HEK293T (cell line): ENCODE measurements at regions not wholly inside any gene's neighbourhood (a gene's known extent, or its start where the extent isn't known, plus 50 kb on each side); places are given as distances from the start of the nearest gene placed in this dataset.

Source experiments
- BHLHE40 ChIP-seq: fragments of 450-650 bp; IDR thresholded peaks from 2 replicates; pipeline ENCODE4 v1.6.1; 2016; ENCODE audit warnings: mild to moderate bottlenecking, moderate library complexity, borderline replicate concordance
- CTBP1 ChIP-seq: fragments of 450-650 bp; IDR thresholded peaks from 2 replicates; pipeline ENCODE4 v1.6.1; 2016; ENCODE audit warnings: borderline replicate concordance
- ELF4 ChIP-seq: fragments of 450-650 bp; IDR thresholded peaks from 2 replicates; pipeline ENCODE4 v1.6.1; 2017; ENCODE audit warnings: antibody characterized with exemption
- FOXA1 ChIP-seq: fragments of 450-650 bp; IDR thresholded peaks from 2 replicates; pipeline ENCODE4 v1.6.1; 2016; ENCODE audit warnings: mild to moderate bottlenecking
- FOXK2 ChIP-seq: fragments of 450-650 bp; IDR thresholded peaks from 2 replicates; pipeline ENCODE4 v1.6.1; 2016; ENCODE audit warnings: mild to moderate bottlenecking
- FOXM1 ChIP-seq: fragments of 450-650 bp; IDR thresholded peaks from 2 replicates; pipeline ENCODE4 v1.6.1; 2017; ENCODE audit warnings: mild to moderate bottlenecking, borderline replicate concordance
- HDGF ChIP-seq: fragments of 450-650 bp; IDR thresholded peaks from 2 replicates; pipeline ENCODE4 v1.6.1; 2017; ENCODE audit warnings: antibody characterized with exemption, borderline replicate concordance
- LEF1 ChIP-seq: fragments of 450-650 bp; IDR thresholded peaks from 2 replicates; pipeline ENCODE4 v1.6.1; 2017; ENCODE audit warnings: mild to moderate bottlenecking, borderline replicate concordance
- NFRKB ChIP-seq: fragments of 450-650 bp; IDR thresholded peaks from 2 replicates; pipeline ENCODE4 v1.6.1; 2016; ENCODE audit warnings: mild to moderate bottlenecking, moderate library complexity
- PKNOX1 ChIP-seq: fragments of 450-650 bp; IDR thresholded peaks from 2 replicates; pipeline ENCODE4 v1.6.1; 2016
- SP1 ChIP-seq: fragments of 450-650 bp; IDR thresholded peaks from 2 replicates; pipeline ENCODE4 v1.6.1; 2017
- SUZ12 ChIP-seq: fragments of 450-650 bp; IDR thresholded peaks from 2 replicates; pipeline ENCODE4 v1.6.1; 2016; ENCODE audit warnings: mild to moderate bottlenecking
- TARDBP ChIP-seq: fragments of 450-650 bp; IDR thresholded peaks from 2 replicates; pipeline ENCODE4 v1.6.1; 2016
- ZNF384 ChIP-seq: fragments of 450-650 bp; IDR thresholded peaks from 2 replicates; pipeline ENCODE4 v1.6.1; 2016

GRCh38 chr5:66252849-66253248 lies 108.7 kb downstream of the SREK1 start:
- TF ChIP-seq HDGF (no peak), LEF1 (no peak), NFRKB (no peak), SUZ12 (no peak), CTBP1 (no peak), FOXM1 (no peak), FOXA1 (no peak), SP1 (no peak), TARDBP (no peak), ELF4 (no peak), ZNF384 (no peak), PKNOX1 (no peak), FOXK2 (no peak), BHLHE40 (no peak)
